NCI-H510A treated with DMSO at 0.1 percent for 48 hours (cell line): ENCODE measurements at regions not wholly inside any gene's neighbourhood (a gene's known extent, or its start where the extent isn't known, plus 50 kb on each side); places are given as distances from the start of the nearest gene placed in this dataset.

Experiments
- DNase-seq: peaks from one replicate; lab custom pipeline; 2025; lab: John Stamatoyannopoulos, UW

DNA sequence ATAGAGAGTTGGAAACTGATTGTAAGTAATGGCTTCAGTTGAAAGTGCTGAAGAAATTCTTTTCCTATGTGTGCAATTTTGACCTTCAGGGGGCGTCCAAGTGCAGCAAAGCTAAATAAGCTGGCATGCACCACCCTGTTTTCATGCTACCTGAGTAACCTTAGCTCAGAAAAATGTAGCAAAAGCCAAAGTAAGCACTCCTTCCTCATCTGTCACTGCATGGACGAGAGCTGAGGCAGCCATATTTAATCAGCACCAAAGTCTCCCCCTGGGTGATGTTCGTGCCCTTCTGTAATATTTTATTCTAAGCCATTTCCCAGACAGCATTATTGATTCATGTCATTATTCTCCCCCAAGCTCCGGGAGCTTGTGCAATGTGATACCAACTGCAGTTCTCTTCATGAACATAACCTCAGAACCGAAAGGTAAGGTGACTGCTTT, 123.1 kb downstream of the RPS12 start:
- DNase-seq = peak; percentile 4

DNA sequence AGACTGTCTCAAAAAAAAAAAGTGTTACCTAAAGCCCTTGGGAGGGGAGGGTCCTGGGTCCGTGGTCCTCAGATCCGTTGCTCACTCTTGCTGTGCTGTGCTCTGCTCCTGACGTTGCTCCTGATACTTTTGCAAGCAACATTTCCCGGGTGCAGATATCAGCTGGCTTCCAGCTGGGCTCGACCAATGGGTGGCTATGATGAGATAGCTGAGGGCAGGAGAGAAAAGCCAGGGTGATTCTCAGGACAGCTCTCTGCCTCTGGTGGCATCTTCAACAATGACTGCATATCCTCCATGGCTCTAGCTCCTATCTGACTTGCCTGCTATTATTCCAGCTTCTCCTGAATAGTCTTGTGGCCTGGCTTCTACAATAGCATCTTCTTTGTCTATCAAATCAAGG, 134.5 kb downstream of the RPS12 start:
- no peak for DNase-seq

DNA sequence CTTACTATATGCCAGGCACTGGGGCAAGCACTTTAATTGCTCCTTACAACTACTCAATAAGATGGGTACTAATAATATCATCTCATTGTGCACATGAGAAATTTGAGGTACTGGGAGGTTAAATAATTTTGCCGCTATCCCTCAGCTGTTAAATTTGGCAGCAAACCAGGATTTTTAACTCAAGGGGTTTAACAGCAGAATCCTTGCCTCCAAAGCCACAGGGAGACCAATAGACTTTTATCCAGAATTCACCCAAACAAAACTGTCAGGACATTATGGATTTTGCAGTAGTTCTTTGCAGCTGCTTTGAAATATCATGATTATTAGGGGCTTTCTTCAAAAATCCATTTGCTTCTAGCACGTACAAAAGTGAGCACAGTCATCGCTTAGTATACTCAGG, 136.2 kb downstream of the RPS12 start:
- no peak for DNase-seq

DNA sequence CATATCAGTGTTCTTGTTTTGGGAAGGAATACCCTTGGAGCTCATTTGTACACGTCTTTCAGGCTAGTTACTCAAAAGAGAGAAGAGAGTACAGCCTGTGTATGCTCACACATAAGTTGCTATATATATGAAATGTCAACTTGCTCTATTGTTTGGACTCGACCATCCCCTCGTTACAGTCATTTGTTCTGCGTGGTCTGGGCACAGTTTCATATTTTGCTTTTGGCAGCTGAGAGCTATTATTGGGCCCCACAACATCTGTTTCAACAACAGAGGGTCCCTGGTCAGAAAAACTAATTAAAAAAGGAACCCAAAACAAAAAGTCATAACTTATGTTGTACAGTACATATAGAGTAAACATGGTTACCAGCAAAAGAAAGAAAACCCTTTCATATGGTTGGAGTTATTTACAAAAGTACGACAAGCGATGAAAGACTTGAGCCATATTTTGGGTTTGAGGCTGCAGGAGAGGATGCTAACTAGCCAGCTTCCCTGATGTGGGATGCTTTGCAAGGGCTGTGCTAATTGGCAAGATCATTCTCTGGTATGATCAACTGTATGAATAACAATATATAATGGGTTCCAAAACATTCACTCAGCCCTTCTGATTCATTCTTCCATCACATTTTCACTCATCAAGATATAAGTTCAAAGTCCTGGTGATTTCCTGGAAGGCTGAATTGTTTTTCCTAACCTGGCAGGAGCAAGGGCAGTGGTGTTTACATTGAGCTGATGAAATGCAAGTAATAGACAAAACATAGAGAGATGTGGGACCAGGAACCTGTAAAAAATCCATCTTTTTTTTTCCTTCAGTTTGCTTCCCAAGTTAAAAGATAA, 137.9 kb downstream of the RPS12 start:
- no peak for DNase-seq

DNA sequence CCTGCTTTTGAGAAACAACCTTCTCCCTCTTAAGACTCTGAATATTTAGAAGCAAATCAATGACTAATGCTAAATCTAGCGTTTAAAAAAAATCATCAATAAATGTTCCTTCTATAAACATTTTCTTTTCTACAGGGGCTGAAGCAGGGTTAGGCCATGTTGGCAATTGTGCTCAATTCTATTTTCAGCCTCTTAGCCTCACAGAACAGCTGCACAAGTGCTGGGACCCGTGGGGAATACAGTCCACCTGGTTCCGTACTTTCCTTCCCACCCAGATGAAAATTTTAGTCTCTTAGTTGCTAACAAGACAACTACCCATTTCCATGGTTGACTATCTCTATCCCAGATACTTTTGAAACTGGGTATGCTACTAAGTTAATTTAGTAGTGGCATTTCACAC, 138.6 kb downstream of the RPS12 start:
- no peak for DNase-seq

DNA sequence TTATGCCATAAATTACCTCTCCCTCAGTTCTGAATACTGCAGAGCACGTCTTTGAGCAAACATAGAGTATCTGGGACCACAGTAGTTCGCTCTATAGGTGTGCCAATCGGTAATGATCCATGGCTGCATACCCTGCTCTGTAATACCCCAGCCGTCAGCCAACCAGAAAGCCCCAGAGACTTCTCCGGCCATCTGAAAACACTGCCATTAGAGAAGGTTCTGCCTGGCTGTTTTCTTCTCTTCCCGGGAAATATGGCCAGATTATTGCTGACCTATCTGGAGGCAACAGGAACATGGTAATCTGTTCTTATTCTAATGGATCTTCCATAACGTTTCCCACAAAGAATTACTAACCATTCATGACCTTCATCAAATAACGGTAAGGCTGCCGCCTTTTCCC, 139.9 kb downstream of the RPS12 start:
- DNase-seq = no peak

DNA sequence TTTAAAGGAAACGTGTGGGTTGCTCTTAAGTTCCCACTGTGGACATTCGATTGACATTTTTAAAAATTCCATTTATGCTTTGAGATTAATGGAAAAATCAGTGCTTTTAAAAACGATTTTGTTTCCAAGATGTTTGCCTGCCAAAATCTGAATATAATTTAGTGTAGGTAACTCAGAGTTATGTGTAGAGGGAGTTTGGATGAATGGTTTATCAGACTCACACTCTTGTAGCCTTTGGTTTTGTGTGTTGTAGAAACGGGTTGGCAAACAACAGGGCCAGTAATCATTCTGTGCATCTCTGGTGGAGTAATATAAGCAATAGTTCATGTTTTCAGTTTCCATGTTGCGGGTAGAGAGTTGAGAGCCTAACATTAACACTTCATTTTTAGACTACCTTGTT, 140.6 kb downstream of the RPS12 start:
- no peak for DNase-seq

DNA sequence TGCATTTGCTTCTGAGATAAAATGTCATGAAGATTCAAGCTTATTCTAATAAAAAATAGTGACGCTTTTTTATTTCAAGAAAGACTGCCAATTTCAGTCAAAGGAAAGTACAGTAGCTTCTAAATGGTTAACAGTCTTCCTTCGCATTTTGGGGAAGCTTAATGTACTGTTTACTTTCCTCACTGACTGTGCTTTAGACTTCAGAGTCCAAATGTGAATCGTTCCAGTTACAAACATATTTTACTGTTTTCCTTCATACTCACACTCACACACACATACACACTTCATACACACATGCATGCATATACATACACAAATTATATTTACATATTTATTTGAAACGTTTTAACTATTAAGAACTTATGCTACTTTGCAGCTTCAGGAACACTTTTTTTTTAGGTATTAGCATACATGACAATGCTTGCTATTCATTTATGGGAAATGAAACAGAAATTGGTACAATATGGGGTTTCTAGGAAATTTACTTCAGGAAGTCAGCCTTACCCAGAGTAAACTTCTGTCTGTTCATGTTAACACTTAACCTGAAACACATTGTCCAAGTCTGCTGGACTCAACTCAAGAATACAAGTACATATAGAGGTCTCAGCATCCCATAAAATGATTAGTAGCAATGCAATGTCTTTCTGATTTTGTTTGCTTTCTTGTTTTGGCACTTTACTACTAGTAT, 145.4 kb downstream of the RPS12 start:
- DNase-seq = no peak

DNA sequence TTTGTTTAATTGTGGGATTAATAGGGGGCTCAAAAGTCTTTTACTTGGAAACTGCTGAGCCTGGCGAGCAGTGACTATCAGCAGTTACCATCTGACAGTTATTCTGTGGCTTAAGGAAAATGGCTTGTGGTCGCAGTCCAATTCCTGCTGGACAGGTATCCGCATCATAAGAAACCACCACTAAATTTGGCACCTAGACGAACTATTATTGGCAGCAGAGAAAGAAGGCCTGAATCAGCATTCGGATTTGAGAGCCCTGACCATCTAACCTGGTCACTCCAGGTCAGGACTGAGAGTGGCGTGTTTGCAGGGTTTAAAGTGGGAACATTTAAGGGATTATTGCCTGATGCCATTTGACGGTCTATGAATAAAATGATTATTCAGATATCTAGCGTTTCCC, 146.4 kb downstream of the RPS12 start:
- DNase-seq = no peak

DNA sequence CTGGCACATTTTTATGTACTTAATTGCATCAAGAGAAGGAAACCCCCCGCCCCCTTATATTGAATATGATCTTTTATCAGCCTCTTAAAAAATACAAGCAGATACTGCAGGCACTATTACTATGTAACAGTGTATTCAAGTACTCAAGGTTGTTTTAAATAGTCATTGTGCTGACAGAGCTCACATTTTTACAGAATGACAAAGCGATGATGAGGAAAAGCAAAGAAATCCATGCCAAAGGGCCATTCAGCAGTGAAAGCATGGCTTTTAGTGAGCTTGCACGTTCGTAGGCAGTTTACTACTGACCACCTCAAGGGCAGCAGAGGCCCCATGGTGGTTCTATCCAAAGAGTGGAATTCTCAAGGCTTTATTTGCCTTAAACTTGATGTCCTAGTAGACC, 146.8 kb downstream of the RPS12 start:
- no peak for DNase-seq

DNA sequence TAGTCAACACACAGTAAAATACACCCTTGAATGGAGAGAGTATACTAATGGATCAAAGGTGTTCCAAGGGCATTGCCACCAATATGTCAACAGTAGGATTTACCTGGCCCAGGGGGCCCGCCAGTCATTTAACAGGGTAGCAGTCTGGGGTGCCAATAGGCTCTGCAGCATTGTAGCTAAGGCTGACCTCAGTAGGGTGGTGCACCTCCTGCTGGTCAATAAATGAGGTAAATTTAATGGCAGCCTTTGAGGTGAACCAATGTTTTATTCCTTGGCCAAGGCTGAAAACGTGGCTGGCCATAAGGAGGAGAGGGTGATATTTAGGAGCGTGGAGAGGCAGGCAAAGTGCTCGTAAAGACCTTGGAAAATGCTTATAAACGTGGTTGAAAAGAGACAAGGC, 147.2 kb downstream of the RPS12 start:
- DNase-seq = no peak

DNA sequence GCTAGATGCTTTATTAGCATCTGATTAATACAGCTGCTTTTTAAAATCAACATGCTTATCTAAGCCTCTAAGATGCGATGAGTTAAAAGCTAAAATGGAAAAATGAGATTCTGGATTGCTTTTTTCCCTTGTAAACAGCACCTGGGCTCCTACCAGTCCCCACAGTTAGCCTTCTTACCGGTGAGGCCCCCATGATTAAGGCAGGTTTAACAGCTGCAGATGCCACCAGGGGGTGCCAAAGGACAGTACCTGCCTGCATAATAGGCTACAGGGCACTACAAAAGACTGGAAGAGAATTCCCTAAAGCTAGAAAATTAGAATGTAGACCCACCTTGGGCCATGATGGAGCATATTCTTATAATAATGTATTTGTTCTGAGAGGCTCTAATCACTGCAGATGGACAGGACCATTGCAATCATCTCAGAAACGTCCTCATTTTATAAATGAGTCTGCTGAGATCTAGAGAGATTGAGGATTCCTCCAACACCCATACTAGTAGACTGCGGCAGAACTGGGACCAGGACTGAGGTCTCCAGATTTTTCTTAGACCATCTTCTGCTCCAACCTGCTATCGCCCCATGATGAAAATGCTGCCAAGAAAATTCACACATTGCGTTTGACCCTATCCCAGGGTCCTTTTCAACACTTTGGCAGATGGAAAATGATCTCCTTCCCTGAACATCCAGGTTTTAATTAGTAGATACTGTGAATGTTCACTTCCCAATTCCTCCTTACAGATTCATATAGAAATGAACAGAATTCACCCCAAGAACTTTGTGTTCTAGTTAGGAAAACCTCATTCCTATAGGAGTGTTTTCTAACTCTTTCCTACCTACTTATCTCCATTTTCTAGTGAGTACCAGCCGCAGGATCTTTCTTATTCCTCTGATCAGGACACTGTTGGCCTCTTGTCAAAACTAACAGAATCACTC, 148.8 kb downstream of the RPS12 start:
- DNase-seq = peak; percentile 0

DNA sequence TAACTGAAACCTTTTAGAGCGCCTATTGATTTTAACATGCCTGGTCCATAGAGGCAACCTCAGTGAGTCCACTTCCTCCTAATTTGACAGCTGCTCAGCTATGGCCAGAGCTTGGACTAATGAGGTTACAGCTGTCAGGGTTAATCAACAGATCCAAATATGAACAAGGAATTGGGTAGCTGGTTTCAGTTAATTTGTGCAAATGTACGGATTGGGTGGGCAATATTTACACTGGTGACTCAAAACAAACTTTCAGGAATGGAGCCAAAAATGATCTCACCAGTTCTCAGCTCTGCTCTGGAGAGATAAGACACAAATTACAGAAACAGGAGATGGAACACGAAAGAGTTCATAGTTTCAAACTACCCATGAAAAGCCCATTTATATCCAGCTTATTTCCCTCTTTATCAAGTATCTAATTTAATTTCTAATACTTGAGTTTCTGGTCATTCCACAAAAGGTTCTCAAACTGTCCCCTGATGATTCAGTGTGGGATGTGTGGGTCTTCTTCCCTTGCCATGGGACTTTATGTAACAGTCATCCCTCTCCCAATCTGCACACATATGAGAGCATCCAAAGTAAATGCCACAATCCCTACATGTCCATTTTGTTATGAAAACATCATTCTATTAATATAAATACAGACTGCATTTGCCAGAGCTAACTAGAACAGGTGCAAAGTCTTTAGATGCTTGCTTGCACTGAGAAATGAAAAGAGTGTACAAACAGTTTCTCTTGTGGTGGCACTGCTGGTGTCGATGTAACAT, 149.9 kb downstream of the RPS12 start:
- no peak for DNase-seq

DNA sequence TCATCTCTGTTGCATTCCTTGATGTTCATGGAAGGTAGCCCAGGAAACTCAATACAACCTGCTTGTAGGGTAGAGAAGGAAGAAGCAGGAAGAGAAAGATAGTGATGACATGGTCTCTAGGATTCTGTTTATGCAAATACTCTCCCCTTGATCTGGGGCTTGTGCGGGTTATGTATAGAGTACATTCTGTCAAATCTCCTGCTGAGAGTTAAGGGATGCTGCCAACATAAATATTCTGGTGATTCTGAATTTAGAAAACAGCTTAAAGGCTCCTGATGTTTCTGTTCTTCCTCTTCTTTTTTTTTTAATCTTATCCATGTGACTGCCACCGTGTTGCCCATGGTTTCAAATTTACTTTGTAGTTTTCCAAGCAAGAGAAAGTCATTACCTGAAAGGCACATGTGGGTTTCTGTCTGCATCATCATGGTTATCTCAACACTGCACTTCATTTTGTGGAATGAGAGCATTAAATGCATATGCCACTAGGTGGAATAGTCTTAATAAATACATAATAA, 150.6 kb downstream of the RPS12 start:
- no peak for DNase-seq

DNA sequence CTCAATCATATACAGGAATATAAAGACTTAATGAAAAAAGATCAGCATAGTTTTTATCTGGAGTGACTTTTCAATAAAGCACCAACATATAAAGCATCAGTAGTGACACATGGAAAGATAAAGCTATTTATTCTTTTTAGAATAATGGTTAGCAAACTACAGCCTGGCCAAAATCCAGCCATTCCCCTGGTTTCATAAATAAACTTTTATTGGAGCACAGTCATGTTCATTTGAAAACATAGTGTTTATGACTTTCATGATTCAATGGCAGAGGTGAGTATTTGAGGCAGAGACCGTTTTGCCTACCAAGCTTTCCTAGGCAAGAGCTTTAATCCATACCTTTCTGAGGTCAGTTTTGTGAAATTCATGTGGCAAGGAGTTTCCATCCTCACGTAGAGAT, 153.5 kb downstream of the RPS12 start:
- no peak for DNase-seq

DNA sequence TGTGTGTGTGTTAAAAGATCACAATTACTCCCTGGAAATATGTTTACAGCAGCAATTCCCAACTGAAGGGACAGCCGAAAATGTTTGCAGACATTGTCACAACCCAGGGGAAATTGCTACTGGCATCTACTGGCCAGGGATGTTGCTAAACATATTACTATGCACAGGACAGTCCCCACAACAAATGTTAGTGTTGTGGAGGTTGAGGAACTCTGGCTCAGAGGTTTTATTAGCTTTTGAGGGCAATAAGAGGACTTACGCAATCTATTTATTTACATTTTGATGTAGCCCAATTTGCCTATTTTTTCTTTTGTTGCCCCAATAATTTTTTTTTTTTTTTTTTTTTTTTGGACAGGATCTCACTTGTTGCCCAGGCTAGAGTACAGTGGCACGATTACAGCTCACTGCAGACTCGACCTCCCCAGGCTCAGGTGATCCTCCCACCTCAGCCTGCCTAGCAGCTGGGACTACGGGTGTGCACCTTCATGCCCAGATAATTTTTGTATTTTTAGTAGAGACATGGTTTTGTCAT, 154.1 kb downstream of the RPS12 start:
- DNase-seq = no peak

DNA sequence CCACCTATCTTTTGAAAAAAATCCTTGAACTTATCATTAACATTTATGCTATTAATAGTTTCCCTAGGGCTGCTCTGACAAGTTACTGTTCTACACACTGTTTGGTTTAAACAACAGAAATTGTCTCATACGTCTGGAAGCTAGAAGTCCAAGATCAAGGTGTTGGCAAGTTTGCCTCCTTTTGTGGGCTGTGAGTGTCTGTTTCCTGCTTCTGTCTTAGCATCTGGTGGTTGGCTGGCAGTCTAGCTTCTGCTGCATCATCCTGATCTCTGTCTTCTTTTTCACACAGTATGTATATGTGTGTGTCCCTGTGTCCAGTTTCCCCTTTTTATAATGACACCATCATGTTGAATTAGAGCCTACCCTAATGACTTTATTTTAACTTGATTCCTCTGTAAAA, 154.8 kb downstream of the RPS12 start:
- DNase-seq = no peak

DNA sequence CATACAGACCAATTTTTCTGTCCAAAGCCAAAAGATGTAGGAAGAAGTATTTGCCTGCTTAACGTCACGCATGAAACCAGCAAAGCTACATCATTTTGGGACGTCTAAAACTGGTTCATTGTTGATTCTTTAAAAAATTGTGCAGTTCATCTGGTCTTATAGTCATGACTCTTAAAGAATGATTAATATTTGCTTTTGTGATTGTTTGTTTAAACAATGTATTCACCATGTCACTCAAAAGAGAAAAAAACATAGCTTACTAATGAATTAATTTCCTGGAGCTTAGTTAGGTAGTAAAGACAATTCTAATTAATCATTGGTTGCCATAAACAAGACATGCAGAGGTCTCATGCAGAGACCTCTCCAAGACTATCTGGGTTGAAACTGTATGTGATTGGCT, 157.3 kb downstream of the RPS12 start:
- DNase-seq = no peak

DNA sequence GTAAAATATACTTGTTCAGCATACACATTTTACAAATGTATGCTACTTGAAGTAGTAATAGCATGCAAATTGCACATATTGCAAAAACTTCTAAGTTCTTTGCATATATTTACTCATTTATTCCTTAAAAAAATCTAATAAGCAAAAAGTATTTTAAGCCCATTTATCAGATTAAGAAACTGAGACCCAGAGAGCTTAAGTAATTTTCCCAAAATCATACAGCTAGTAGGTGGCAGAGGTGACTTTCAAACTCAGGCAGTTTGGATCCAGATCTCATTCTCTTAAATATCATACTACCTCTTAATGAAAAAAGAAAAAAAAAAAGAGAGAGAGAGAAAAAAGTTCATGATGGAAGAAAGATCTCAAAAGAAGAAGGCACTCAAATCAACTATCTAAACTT, 157.9 kb downstream of the RPS12 start:
- no peak for DNase-seq

DNA sequence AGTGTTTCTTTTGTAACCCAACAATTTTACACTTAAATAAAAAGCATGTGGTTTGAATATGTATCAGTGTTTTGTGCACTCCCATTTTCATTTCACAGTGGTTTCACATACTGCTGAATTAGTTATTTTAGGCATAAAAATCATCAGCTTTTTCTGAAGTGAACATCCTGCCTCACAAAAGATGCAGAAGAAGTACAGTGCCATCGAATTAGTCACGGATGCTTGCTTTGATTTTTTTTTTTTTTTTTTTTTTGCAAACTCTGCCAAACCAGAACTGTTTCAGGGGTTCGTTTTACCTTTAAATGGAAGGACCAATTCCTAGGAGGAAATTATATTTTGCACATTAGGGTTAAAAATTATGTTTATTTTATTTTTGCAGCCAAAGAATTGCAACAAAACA, 158.6 kb downstream of the RPS12 start:
- DNase-seq = no peak

DNA sequence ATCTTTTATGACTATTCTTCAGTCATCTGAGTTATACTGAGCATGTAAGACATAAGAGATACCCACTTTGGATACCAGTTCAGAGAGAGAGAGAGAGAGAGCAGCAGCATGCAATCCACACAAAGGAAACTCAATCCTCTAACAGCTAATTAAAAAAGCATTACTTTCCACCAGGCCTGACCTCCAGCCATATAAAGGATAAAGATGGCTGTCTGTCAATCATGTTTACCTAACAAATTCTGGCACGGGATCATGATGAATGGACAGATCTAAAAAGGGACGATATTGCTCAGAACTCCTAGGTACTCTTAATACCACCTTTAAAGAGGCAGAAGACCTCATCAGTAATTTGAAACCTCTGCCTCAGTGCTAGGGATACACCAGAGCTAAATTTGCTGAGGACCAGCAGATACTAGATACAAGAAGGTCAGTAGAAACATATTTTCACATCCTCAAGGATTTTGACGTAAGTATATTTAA, 159.2 kb downstream of the RPS12 start:
- DNase-seq = no peak
